ENCODE measurements at regions not wholly inside any gene's neighbourhood (a gene's known extent, or its start where the extent isn't known, plus 50 kb on each side); places are given as distances from the start of the nearest gene placed in this dataset.

DNA sequence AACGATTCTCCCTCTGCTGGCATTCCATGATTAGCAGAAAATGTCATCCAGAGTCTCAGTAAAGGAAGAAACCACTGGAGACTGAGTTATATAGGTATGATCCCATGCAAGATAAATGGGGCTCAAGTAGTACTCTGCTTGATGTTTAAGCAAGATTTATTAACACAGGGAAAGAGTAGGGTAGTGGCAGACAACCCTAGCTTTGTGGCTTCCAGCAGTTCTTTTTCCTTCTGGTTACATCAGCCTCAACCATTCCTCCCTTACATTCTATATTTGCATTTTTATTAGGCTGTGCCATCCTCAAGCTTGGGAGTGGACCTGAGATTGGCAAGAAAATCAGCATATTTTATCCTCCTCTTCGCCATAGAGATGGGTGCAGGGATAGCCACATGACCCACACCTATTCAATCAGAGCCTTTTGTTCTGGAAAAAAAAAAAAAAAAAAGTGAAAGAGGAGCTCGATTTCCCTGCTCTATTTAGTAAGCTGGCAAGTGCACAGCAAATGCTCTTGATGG, 402.1 kb downstream of the ZNF536 start:
- DNase-seq: no peak

DNA sequence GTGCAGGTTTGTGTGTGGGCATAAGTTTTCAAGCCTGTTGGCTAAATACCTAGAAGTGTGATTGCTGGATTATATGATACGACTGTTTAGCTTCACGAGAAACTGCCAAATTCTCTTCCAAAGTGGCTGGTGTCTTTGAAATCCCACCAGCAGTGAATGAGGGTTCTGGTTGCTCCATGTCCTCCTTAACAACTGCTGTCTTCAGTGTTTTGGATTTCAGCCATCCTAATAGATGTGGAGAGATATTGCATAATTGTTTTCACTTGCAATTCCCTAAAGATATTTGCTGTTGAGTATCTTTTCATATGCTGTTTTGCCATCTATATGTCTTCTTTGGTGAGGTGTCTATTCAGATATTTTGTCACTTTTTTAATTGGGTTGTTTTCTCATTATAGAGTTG, 390.5 kb downstream of the ZNF536 start:
- DNase-seq: no peak

DNA sequence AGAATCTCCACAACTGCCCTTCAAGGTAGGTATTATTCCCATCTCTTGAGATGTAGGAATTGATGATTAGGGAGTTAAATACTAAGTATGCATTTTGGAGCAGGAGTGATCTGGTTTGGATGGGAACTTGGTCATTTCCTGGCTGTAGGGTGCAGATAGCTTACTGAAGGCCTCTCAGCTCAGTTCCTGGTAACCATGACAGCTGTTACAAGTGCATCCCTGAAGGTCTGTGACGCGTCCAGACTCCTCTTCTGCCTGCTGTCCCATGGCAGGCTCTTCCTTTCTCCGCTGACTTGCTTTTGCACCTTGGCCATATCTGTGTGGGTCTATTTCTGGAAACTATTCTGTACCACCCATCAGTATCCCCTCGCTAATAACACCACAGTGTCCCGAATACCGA, 387.8 kb downstream of the ZNF536 start:
- DNase-seq: no peak

DNA sequence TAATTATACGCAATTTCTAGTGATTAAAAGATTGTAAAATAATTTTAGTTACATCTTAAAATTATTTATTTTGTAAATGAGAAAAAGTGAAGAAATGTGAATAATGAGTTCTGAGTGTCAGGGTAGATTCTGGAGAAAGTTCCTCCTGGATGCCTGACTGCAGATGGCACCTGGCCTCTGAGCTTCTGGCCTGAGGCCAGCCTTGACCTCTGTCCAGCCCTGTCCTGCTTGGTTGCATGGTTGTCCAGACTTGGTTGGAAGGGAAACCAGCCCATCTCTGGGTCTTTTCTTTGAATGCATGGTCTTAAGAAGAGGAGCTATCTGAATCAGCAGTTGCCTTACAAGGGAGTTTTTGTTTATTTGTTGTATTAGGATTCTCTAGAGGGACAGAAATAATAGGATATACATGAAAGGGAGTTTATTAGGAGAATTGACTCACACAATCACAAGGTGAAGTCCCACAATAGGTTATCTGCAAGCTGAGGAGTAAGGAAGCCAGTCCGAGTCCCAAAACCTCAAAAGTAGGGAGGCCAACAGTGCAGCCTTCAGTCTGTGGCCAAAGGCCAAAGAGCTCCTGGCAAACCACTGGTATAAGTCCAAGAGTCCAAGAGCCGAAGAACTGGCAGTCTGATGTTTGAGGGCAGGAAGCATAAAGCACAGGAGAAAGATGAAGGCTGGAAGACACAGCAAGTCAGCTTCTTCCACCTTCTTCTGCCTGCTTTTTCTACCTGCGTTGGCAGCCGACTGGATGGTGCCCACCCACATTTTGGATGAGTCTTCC, 385.8 kb downstream of the ZNF536 start:
- DNase-seq: no peak

GRCh38 chr19:30757104-30757836, 385.1 kb downstream of the ZNF536 start:
- DNase-seq: no peak

- DNase-seq: no peak
Measured at GRCh38 chr19:30755581-30755980, 383.4 kb downstream of the ZNF536 start.

- no peak for DNase-seq
Measured at GRCh38 chr19:30754162-30754561, 382.0 kb downstream of the ZNF536 start.

- DNase-seq: no peak
Measured at GRCh38 chr19:30752876-30753275, 380.7 kb downstream of the ZNF536 start.

- no peak for DNase-seq
Measured at GRCh38 chr19:30752201-30752600, 380.0 kb downstream of the ZNF536 start.

DNA sequence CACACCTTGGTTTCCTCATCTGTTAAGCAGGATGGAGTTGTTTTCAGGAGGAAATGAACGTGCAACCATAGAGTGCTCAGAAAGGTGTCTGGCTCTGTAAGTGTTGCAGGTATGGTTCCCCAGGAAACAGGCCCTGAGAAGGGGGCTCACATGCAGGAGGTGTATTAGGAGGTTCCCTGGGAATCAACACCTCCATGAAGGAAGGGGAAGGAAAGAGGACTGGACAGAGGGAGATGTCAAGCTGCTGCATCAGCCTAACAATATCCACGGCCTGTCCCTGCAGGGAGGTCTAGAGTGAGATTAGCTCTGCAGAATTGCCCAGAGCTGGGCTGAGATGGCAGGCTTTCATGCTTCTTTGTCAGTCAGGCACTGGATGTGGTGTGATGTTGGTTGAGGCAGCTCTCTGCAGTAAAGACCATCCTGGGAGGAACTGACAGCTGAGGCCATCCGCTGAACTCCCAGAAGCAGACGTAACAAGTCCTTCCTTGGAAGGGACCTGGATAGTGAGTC, 373.3 kb downstream of the ZNF536 start:
- DNase-seq: no peak

- no peak for DNase-seq
Measured at GRCh38 chr19:30744741-30745475, 372.7 kb downstream of the ZNF536 start.

DNA sequence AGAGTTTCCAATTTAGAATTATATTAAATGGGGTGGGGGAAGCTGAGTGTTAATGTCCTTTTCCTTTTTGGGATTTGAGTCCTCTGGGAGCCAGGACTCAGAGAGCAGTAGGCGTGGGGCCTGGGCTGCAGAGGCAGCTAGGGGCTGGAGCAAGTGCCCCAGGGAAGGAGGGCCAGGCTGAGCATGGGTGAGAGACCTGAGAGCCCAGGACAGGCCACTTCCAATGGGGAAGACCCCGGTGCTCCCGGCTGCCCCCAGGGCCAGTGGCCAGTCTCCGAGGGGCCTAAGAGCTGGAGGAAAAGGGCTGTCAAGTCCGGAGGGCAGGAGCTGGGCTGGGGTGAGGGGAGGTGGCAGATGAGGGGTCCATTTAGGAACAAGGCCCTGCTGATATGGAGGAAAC, 371.5 kb downstream of the ZNF536 start:
- DNase-seq: no peak

DNA sequence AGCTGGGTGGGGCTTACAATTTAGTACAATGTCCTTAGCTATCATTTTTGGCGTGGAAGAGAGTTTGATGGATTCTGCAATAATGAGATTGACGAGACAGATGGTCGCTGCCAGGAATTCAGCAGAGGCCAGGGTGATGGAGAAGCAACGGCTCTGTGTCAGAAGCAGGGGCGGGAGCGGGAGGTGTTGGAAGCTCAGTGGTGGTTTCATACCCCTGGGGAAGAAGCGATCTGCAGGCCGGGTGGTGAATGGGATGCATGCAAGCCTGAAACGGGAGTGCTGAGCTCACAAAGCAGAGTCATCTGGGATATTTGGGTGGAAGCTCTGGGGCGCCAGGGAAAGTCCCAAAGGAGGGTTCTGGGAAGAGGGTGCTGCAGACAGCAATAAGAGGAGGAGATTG, 370.8 kb downstream of the ZNF536 start:
- DNase-seq: no peak

DNA sequence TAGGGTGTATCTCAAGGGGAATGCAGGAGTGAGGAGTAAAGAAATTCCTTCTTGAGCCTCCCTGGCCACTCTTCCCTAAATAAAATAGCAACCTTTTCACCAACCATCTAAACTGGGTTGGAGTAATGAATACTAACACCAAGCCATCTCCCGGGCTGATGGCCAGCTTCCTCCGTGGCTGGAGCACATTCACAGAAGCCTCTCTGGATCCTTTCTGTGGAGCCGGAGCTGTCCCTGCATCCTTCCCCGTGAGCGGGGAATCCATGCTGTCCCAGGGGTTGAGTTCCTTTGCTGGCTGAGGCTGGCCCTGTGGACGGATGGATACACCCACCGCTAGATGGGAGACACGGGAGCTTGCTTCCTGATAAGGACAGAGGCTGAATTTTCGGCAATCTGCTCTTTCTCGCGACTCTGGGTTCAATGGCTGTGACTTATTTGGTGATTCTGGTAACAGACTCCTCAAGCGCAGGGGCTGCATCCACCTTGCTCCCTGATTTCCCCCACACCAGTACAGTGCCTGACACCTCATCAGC, 370.3 kb downstream of the ZNF536 start:
- no peak for DNase-seq

- DNase-seq: no peak
Measured at GRCh38 chr19:30741566-30741965, 369.4 kb downstream of the ZNF536 start.

GRCh38 chr19:30739394-30739793, 367.2 kb downstream of the ZNF536 start:
- no peak for DNase-seq

DNA sequence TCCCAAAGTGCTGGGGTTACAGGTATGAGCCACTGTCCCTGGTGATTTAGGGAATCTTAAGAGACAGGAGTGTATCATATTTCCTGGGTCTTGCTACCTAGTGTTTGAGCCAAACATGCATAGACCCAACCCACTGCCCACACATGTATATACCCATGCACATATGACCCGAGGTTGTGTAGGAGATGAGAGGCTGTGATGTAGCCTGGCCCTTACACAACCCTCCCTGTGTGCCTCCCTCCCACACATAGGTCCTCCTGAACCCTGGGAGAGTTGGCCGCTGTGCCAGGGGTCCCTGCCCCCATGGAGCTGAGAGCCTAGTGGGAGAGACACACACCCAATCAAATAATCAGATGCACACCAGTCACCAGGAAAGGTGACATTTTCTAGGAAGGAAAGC, 365.9 kb downstream of the ZNF536 start:
- DNase-seq: no peak

DNA sequence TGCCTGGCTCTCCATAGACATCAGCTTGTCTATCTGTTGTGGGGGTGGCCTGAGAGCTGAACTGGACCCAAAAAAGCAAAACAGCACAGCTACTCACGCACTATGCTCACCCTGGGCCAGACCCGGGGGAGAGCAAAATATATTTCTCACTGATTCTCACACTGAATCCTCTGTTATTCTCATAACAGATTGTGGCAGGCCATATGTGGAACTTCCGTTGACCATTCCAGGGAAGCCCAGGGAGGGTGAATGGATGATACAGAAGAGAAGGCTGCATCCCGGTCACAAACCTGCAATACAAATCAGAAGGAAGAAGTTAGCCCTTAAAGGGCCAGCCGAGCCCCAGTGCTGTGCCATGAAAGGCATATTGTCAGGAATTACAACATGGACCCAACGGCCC, 362.5 kb downstream of the ZNF536 start:
- no peak for DNase-seq

DNA sequence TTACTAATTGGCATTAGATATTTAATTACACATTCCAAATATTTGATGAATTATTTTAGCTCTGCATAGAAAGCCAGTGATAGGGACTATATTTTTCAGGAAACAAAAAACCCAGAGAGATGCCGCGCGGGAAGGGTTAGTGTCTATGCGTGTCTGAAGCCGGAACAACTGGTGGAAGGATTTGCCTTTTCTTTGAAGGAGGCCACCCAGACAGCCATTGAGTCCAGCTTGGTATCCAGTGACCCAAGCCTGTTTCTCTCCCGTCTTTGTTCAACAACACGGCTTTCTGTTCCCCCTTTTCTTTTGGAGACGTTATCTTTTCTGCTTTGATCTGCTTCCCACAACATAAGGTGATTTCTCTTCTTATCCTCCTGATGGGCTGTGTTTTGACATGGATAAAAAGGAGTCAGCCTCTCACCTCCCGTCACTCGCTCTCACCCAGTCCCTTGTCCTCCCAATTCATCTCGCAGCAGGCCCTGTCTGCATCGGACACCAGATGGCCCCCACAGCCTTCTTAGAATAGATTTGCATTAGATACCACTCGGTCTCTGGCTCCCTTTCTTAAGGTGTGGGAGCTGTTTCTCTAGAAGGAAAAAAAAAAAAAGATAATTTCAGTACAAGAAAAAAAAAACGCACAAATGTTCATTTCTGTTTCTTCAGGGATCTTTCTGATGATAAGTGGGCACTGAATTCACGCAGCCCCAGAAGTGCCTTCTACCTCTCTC, 361.8 kb downstream of the ZNF536 start:
- no peak for DNase-seq

- DNase-seq: no peak
Measured at GRCh38 chr19:30731591-30731990, 359.4 kb downstream of the ZNF536 start.

- DNase-seq: no peak
Measured at GRCh38 chr19:30729451-30729850, 357.3 kb downstream of the ZNF536 start.

- no peak for DNase-seq
Measured at GRCh38 chr19:30722761-30723160, 350.6 kb downstream of the ZNF536 start.
